ENCODE measurements at regions not wholly inside any gene's neighbourhood (a gene's known extent, or its start where the extent isn't known, plus 50 kb on each side); places are given as distances from the start of the nearest gene placed in this dataset.

- no peak overlapping the region for H3K27ac ChIP-seq (ENCODE audit: low read depth in 1 of 2, low read length in 2 of 2)
- DNase-seq (no peak), ATAC-seq (ENCODE audit: low FRiP score) (no peak)
- no peaks in the 10 kb centered on the region for H3K9me3 ChIP-seq (ENCODE audit: control insufficient read depth, low read length)
- intact Hi-C loops (cut with DNase I) = no loop called here
- no peaks in the 10 kb centered on the region for H3K36me3 ChIP-seq (ENCODE audit: control insufficient read depth in 1 of 2, insufficient read depth in 2 of 2, low read length in 1 of 2)
- H3K4me1 ChIP-seq (ENCODE audit: control insufficient read depth in 1 of 2, insufficient read depth in 2 of 2, low read length in 2 of 2) = peaks cover 0 to 3% of the 10 kb centered on the region in 2 donors
- H3K4me3 ChIP-seq (ENCODE audit: low read length in 2 of 2) = no peak overlapping the region
- H3K27me3 ChIP-seq (ENCODE audit: control insufficient read depth in 1 of 2, insufficient read depth in 2 of 2, low read length in 1 of 2) = no peaks in the 10 kb centered on the region
These were observed 413.8 kb downstream of the RAPGEF2 start for GRCh38 chr4:159516556-159517140.

GRCh38 chr4:159520074-159520473 lies 417.2 kb downstream of the RAPGEF2 start:
- Histone ChIP-seq H3K4me3 (ENCODE audit: low read length in 2 of 2) (no peak overlapping the region), H3K4me1 (ENCODE audit: control insufficient read depth in 1 of 2, insufficient read depth in 2 of 2, low read length in 2 of 2) (peaks cover 0 to 3% of the 10 kb centered on the region in 2 donors), H3K27me3 (ENCODE audit: control insufficient read depth in 1 of 2, insufficient read depth in 2 of 2, low read length in 1 of 2) (no peaks in the 10 kb centered on the region), H3K36me3 (ENCODE audit: control insufficient read depth in 1 of 2, insufficient read depth in 2 of 2, low read length in 1 of 2) (no peaks in the 10 kb centered on the region), H3K9me3 (ENCODE audit: control insufficient read depth, low read length) (no peaks in the 10 kb centered on the region), H3K27ac (ENCODE audit: low read depth in 1 of 2, low read length in 2 of 2) (no peak overlapping the region)
- DNase-seq = no peak
- intact Hi-C loops (cut with DNase I) = no loop called here
- 36 to 37% methylated on average over 4 of the region's 4 CpGs for WGBS, 2 donors
- no peak for ATAC-seq (ENCODE audit: low FRiP score)

- H3K9me3 ChIP-seq (ENCODE audit: control insufficient read depth, low read length) = no peaks in the 10 kb centered on the region
- DNase-seq (no peak), ATAC-seq (ENCODE audit: low FRiP score) (no peak)
- no peak overlapping the region for H3K4me3 ChIP-seq (ENCODE audit: low read length in 2 of 2)
- intact Hi-C loops (cut with DNase I) = no loop called here
- WGBS, 2 donors = 82 to 85% methylated on average over 6 of the region's 6 CpGs
- H3K27me3 ChIP-seq (ENCODE audit: control insufficient read depth in 1 of 2, insufficient read depth in 2 of 2, low read length in 1 of 2) = no peaks in the 10 kb centered on the region
- no peaks in the 10 kb centered on the region for H3K36me3 ChIP-seq (ENCODE audit: control insufficient read depth in 1 of 2, insufficient read depth in 2 of 2, low read length in 1 of 2)
- no peaks in the 10 kb centered on the region for H3K4me1 ChIP-seq (ENCODE audit: control insufficient read depth in 1 of 2, insufficient read depth in 2 of 2, low read length in 2 of 2)
- H3K27ac ChIP-seq (ENCODE audit: low read depth in 1 of 2, low read length in 2 of 2) = no peak overlapping the region
These were observed 423.3 kb downstream of the RAPGEF2 start for GRCh38 chr4:159526172-159526571.

GRCh38 chr4:159534655-159535054 lies 431.8 kb downstream of the RAPGEF2 start:
- DNase-seq (no peak), ATAC-seq (ENCODE audit: low FRiP score) (no peak)
- Histone ChIP-seq H3K36me3 (ENCODE audit: control insufficient read depth in 1 of 2, insufficient read depth in 2 of 2, low read length in 1 of 2) (no peaks in the 10 kb centered on the region), H3K27me3 (ENCODE audit: control insufficient read depth in 1 of 2, insufficient read depth in 2 of 2, low read length in 1 of 2) (no peaks in the 10 kb centered on the region), H3K4me3 (ENCODE audit: low read length in 2 of 2) (no peak overlapping the region), H3K4me1 (ENCODE audit: control insufficient read depth in 1 of 2, insufficient read depth in 2 of 2, low read length in 2 of 2) (no peaks in the 10 kb centered on the region), H3K9me3 (ENCODE audit: control insufficient read depth, low read length) (no peaks in the 10 kb centered on the region), H3K27ac (ENCODE audit: low read depth in 1 of 2, low read length in 2 of 2) (no peak overlapping the region)
- intact Hi-C loops (cut with DNase I) = no loop called here
- 71 to 75% methylated on average over 1 of the region's 1 CpG for WGBS, 2 donors

GRCh38 chr4:159538556-159538955 lies 435.7 kb downstream of the RAPGEF2 start:
- intact Hi-C loops (cut with DNase I) = no loop called here
- Histone ChIP-seq H3K4me1 (ENCODE audit: control insufficient read depth in 1 of 2, insufficient read depth in 2 of 2, low read length in 2 of 2) (no peaks in the 10 kb centered on the region), H3K4me3 (ENCODE audit: low read length in 2 of 2) (no peak overlapping the region), H3K27ac (ENCODE audit: low read depth in 1 of 2, low read length in 2 of 2) (no peak overlapping the region), H3K9me3 (ENCODE audit: control insufficient read depth, low read length) (no peaks in the 10 kb centered on the region), H3K36me3 (ENCODE audit: control insufficient read depth in 1 of 2, insufficient read depth in 2 of 2, low read length in 1 of 2) (no peaks in the 10 kb centered on the region), H3K27me3 (ENCODE audit: control insufficient read depth in 1 of 2, insufficient read depth in 2 of 2, low read length in 1 of 2) (no peaks in the 10 kb centered on the region)
- no peak for DNase-seq
- 10% methylated on average over 8 of the region's 8 CpGs for WGBS, 2 donors
- ATAC-seq (ENCODE audit: low FRiP score) = no peak

GRCh38 chr4:159540038-159540437 lies 437.2 kb downstream of the RAPGEF2 start:
- H3K27ac ChIP-seq (ENCODE audit: low read depth in 1 of 2, low read length in 2 of 2) = no peak overlapping the region
- no peak for DNase-seq
- intact Hi-C loops (cut with DNase I) = no loop called here

GRCh38 chr4:159540501-159540900 lies 437.6 kb downstream of the RAPGEF2 start:
- intact Hi-C loops (cut with DNase I) = no loop called here
- ATAC-seq (ENCODE audit: low FRiP score) = no peak
- Histone ChIP-seq H3K4me3 (ENCODE audit: low read length in 2 of 2) (no peak overlapping the region), H3K4me1 (ENCODE audit: control insufficient read depth in 1 of 2, insufficient read depth in 2 of 2, low read length in 2 of 2) (no peaks in the 10 kb centered on the region), H3K27ac (ENCODE audit: low read depth in 1 of 2, low read length in 2 of 2) (no peak overlapping the region), H3K36me3 (ENCODE audit: control insufficient read depth in 1 of 2, insufficient read depth in 2 of 2, low read length in 1 of 2) (no peaks in the 10 kb centered on the region), H3K9me3 (ENCODE audit: control insufficient read depth, low read length) (no peaks in the 10 kb centered on the region), H3K27me3 (ENCODE audit: control insufficient read depth in 1 of 2, insufficient read depth in 2 of 2, low read length in 1 of 2) (no peaks in the 10 kb centered on the region)
- 57 to 68% methylated on average over 4 of the region's 4 CpGs for WGBS, 2 donors
- no peak for DNase-seq

More at GRCh38 chr4:159540038-159540437, 437.2 kb downstream of the RAPGEF2 start:
- Histone ChIP-seq H3K27me3 (ENCODE audit: control insufficient read depth in 1 of 2, insufficient read depth in 2 of 2, low read length in 1 of 2) (no peaks in the 10 kb centered on the region), H3K9me3 (ENCODE audit: control insufficient read depth, low read length) (no peaks in the 10 kb centered on the region), H3K36me3 (ENCODE audit: control insufficient read depth in 1 of 2, insufficient read depth in 2 of 2, low read length in 1 of 2) (no peaks in the 10 kb centered on the region), H3K4me1 (ENCODE audit: control insufficient read depth in 1 of 2, insufficient read depth in 2 of 2, low read length in 2 of 2) (no peaks in the 10 kb centered on the region), H3K4me3 (ENCODE audit: low read length in 2 of 2) (no peak overlapping the region)
- no peak for ATAC-seq (ENCODE audit: low FRiP score)

- ATAC-seq (ENCODE audit: low FRiP score) (no peak), DNase-seq (no peak)
- Histone ChIP-seq H3K27ac (ENCODE audit: low read depth in 1 of 2, low read length in 2 of 2) (no peak overlapping the region), H3K9me3 (ENCODE audit: control insufficient read depth, low read length) (no peaks in the 10 kb centered on the region), H3K27me3 (ENCODE audit: control insufficient read depth in 1 of 2, insufficient read depth in 2 of 2, low read length in 1 of 2) (no peaks in the 10 kb centered on the region), H3K4me1 (ENCODE audit: control insufficient read depth in 1 of 2, insufficient read depth in 2 of 2, low read length in 2 of 2) (no peaks in the 10 kb centered on the region), H3K4me3 (ENCODE audit: low read length in 2 of 2) (no peak overlapping the region), H3K36me3 (ENCODE audit: control insufficient read depth in 1 of 2, insufficient read depth in 2 of 2, low read length in 1 of 2) (no peaks in the 10 kb centered on the region)
- intact Hi-C loops (cut with DNase I) = no loop called here
- 82 to 84% methylated on average over 2 of the region's 2 CpGs for WGBS, 2 donors
These were observed 438.3 kb downstream of the RAPGEF2 start for GRCh38 chr4:159541143-159541542.

GRCh38 chr4:159542296-159542695 lies 439.4 kb downstream of the RAPGEF2 start:
- Histone ChIP-seq H3K4me1 (ENCODE audit: control insufficient read depth in 1 of 2, insufficient read depth in 2 of 2, low read length in 2 of 2) (no peaks in the 10 kb centered on the region), H3K27ac (ENCODE audit: low read depth in 1 of 2, low read length in 2 of 2) (no peak overlapping the region), H3K36me3 (ENCODE audit: control insufficient read depth in 1 of 2, insufficient read depth in 2 of 2, low read length in 1 of 2) (no peaks in the 10 kb centered on the region), H3K4me3 (ENCODE audit: low read length in 2 of 2) (no peak overlapping the region), H3K9me3 (ENCODE audit: control insufficient read depth, low read length) (no peaks in the 10 kb centered on the region), H3K27me3 (ENCODE audit: control insufficient read depth in 1 of 2, insufficient read depth in 2 of 2, low read length in 1 of 2) (no peaks in the 10 kb centered on the region)
- DNase-seq = no peak
- 19 to 23% methylated on average over 1 of the region's 1 CpG for WGBS, 2 donors
- no peak for ATAC-seq (ENCODE audit: low FRiP score)
- intact Hi-C loops (cut with DNase I) = no loop called here
